ENCODE measurements at regions not wholly inside any gene's neighbourhood (a gene's known extent, or its start where the extent isn't known, plus 50 kb on each side); places are given as distances from the start of the nearest gene placed in this dataset.

DNA sequence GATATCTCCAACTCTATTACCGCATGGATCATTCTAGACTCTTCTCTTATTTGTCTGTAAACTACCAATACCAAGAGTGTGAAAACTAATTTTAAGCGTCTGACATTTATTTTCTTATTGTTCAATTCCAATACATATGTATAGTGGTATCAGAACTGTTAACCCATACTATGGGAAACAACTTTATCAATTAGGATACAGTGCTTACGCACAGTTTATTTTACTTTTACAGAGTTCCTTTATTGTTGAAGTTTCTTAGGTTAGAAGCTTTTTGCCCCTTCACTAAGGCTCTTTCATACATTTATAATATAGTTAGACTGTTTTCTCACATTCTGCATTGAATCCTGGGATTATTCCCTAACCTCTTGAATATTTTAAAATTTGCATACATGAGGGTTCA, 198.8 kb upstream of the RGPD4 start:
- Histone ChIP-seq H4K20me1 (ENCODE audit: control insufficient read depth, insufficient read depth, low read length, poor library complexity, severe bottlenecking) (no peaks in the 10 kb centered on the region), H3K9me3 (ENCODE audit: control extremely low read depth in 1 of 3, control insufficient read depth in 2 of 3, insufficient read depth in 1 of 3, low read length in 2 of 3) (peaks cover 0 to 7% (median 0%) of the 10 kb centered on the region in 3 donors), H2AFZ (ENCODE audit: insufficient read depth, low read depth, low read length, poor library complexity, severe bottlenecking) (no peak overlapping the region), H3K4me3 (ENCODE audit: control extremely low read depth in 1 of 5, extremely low read depth in 1 of 5, insufficient read depth in 1 of 5, low read depth in 2 of 5, low read length in 4 of 5) (no peak overlapping the region), H3K4me1 (ENCODE audit: control insufficient read depth in 2 of 2, insufficient read depth in 2 of 2, low read length in 2 of 2) (no peaks in the 10 kb centered on the region), H3K27me3 (replicated peaks in 1 of 4; ENCODE audit: control extremely low read depth in 1 of 4, control insufficient read depth in 3 of 4, insufficient read depth in 4 of 4, low read length in 3 of 4) (no peaks in the 10 kb centered on the region), H3K4me2 (replicated peaks; ENCODE audit: low read depth, low read length, poor library complexity, severe bottlenecking) (no peak overlapping the region), H3K36me3 (replicated peaks in 1 of 2; ENCODE audit: control extremely low read depth in 1 of 2, control insufficient read depth in 1 of 2, extremely low read depth in 1 of 2, insufficient read depth in 2 of 2, low read length in 1 of 2) (no peaks in the 10 kb centered on the region), H3K27ac (ENCODE audit: low read length in 2 of 2) (no peak overlapping the region), H3K79me2 (ENCODE audit: control insufficient read depth, insufficient read depth, low read length) (no peaks in the 10 kb centered on the region), H3K9ac (ENCODE audit: low read length) (no peak overlapping the region)
- ChIA-PET CTCF (no interaction called here), POLR2A (no interaction called here)
- peaks cover 8% of the 10 kb centered on the region for H3K9me3 Mint-ChIP-seq (ENCODE audit: insufficient read depth)
- intact Hi-C loops (cut with micrococcal nuclease): no loop called here
- H3K27ac Mint-ChIP-seq: no peak overlapping the region
- ATAC-seq (ENCODE audit: low read depth) (no peak), DNase-seq (no peak)
- no peak for TF ChIP-seq EZH2 (IDR thresholded peaks at IDR 0.05; ENCODE audit: borderline replicate concordance, insufficient read depth, low read depth, low read length, poor library complexity, severe bottlenecking)
- TF ChIP-seq, protein P1, sequence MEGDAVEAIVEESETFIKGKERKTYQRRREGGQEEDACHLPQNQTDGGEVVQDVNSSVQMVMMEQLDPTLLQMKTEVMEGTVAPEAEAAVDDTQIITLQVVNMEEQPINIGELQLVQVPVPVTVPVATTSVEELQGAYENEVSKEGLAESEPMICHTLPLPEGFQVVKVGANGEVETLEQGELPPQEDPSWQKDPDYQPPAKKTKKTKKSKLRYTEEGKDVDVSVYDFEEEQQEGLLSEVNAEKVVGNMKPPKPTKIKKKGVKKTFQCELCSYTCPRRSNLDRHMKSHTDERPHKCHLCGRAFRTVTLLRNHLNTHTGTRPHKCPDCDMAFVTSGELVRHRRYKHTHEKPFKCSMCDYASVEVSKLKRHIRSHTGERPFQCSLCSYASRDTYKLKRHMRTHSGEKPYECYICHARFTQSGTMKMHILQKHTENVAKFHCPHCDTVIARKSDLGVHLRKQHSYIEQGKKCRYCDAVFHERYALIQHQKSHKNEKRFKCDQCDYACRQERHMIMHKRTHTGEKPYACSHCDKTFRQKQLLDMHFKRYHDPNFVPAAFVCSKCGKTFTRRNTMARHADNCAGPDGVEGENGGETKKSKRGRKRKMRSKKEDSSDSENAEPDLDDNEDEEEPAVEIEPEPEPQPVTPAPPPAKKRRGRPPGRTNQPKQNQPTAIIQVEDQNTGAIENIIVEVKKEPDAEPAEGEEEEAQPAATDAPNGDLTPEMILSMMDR (IDR thresholded peaks at IDR 0.05): no peak
- WGBS (ENCODE audit: insufficient coverage): no CpG with 5 or more reads among the region's 3 CpGs
- no peak overlapping the region for H3K4me3 Mint-ChIP-seq
- H3K4me1 Mint-ChIP-seq: no peaks in the 10 kb centered on the region
- H3K27me3 Mint-ChIP-seq: no peaks in the 10 kb centered on the region

DNA sequence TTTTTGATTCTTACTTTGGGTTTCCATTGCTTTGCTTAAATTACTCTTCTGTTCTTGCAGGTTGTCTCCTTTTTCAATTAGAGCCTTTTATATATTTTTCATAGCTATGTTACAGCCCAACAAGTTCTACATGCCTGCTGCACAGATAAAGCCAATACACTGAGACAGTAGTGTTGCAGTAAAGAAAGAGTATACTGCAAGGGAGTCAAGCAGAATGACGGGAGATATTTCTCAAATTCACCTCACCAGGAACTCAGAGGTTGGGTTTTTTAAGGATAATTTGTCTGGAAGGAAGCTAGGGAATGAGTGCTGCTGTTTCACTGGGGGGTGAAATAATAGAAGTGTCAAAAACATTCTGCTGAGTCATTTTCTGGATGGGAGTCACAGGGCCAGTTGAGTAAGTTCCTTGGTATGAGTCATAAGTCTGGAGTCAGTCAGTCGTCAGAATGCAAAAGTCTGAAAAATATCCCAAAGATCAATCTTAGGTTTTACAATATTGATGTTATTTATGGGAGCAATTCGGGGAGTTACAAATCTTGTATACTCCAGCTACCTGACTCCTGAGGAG, 193.0 kb upstream of the RGPD4 start:
- H2AFZ ChIP-seq (ENCODE audit: insufficient read depth, low read depth, low read length, poor library complexity, severe bottlenecking): no peak overlapping the region
- H3K36me3 ChIP-seq (replicated peaks in 1 of 2; ENCODE audit: control extremely low read depth in 1 of 2, control insufficient read depth in 1 of 2, extremely low read depth in 1 of 2, insufficient read depth in 2 of 2, low read length in 1 of 2): no peaks in the 10 kb centered on the region
- H3K4me1 ChIP-seq (ENCODE audit: control insufficient read depth in 2 of 2, insufficient read depth in 2 of 2, low read length in 2 of 2): no peaks in the 10 kb centered on the region
- ATAC-seq (ENCODE audit: low read depth) (no peak), DNase-seq (no peak)
- no peaks in the 10 kb centered on the region for H4K20me1 ChIP-seq (ENCODE audit: control insufficient read depth, insufficient read depth, low read length, poor library complexity, severe bottlenecking)
- no peak overlapping the region for H3K27ac ChIP-seq (ENCODE audit: low read length in 2 of 2)
- H3K27ac Mint-ChIP-seq: no peak overlapping the region
- H3K27me3 Mint-ChIP-seq: no peaks in the 10 kb centered on the region
- peaks cover 10% of the 10 kb centered on the region for H3K9me3 Mint-ChIP-seq (ENCODE audit: insufficient read depth)
- H3K9me3 ChIP-seq (ENCODE audit: control extremely low read depth in 1 of 3, control insufficient read depth in 2 of 3, insufficient read depth in 1 of 3, low read length in 2 of 3): peaks cover 0 to 3% (median 1%) of the 10 kb centered on the region in 3 donors
- H3K4me2 ChIP-seq (replicated peaks; ENCODE audit: low read depth, low read length, poor library complexity, severe bottlenecking): no peak overlapping the region
- no peak overlapping the region for H3K4me3 ChIP-seq (ENCODE audit: control extremely low read depth in 1 of 5, extremely low read depth in 1 of 5, insufficient read depth in 1 of 5, low read depth in 2 of 5, low read length in 4 of 5)
- CTCF ChIA-PET: no interaction called here
- no peaks in the 10 kb centered on the region for H3K27me3 ChIP-seq (replicated peaks in 1 of 4; ENCODE audit: control extremely low read depth in 1 of 4, control insufficient read depth in 3 of 4, insufficient read depth in 4 of 4, low read length in 3 of 4)
- WGBS (ENCODE audit: insufficient coverage): no CpG with 5 or more reads among the region's 3 CpGs
- POLR2A ChIA-PET: no interaction called here
- H3K4me1 Mint-ChIP-seq: no peaks in the 10 kb centered on the region
- no peak overlapping the region for H3K4me3 Mint-ChIP-seq
- H3K9ac ChIP-seq (ENCODE audit: low read length): no peak overlapping the region
- TF ChIP-seq EZH2 (IDR thresholded peaks at IDR 0.05; ENCODE audit: borderline replicate concordance, insufficient read depth, low read depth, low read length, poor library complexity, severe bottlenecking): no peak
- TF ChIP-seq, protein P1 (IDR thresholded peaks at IDR 0.05): no peak
- no peaks in the 10 kb centered on the region for H3K79me2 ChIP-seq (ENCODE audit: control insufficient read depth, insufficient read depth, low read length)
- intact Hi-C loops (cut with micrococcal nuclease): no loop called here

Measured in B cell (primary cell).